H1 (cell line): ENCODE measurements at regions not wholly inside any gene's neighbourhood (a gene's known extent, or its start where the extent isn't known, plus 50 kb on each side); places are given as distances from the start of the nearest gene placed in this dataset.
A peak's percentile ranks its signal among the peaks of the same experiment; 100 is the strongest.

ENCODE experiments used
- CTCF ChIA-PET: fragments of 300-600 bp; sonication (Branson Sonifier 250); formaldehyde crosslinking; loops from one replicate; lab custom pipeline; 2021; ENCODE audit not compliant: partially characterized antibody; lab: Charles Lee
- POLR2A ChIA-PET: fragments of 300-600 bp; sonication (Branson Sonifier 250); formaldehyde crosslinking; loops from one replicate; lab custom pipeline; 2021; ENCODE audit warnings: inconsistent platforms; ENCODE audit not compliant: partially characterized antibody; lab: Charles Lee
- DNase-seq, 2 experiments: peaks; one replicate each; pipeline versions ENCODE4 v3.0.0 to v3.0.0-alpha.2; 2010 to 2022; ENCODE audit warnings: low spot score in 2 of 2, low read depth in 1 of 2, mixed read lengths in 1 of 2
- FAIRE-seq: peaks from 2 replicates; lab custom pipeline; 2011; peaks lifted over from hg19 to GRCh38; lab: Jason Lieb, UNC
- H2AFZ ChIP-seq: 2 replicates; pipeline ENCODE4 v1.8.1; 2012; ENCODE audit warnings: low read length, inconsistent platforms
- H2AK5ac ChIP-seq: 2 replicates; pipeline ENCODE4 v1.6.1; 2013; ENCODE audit warnings: low read depth, low read length
- H2BK120ac ChIP-seq: replicated peaks from 2 replicates; pipeline ENCODE3; 2013; ENCODE audit warnings: low read depth, low read length, inconsistent platforms
- H2BK12ac ChIP-seq: 2 replicates; pipeline ENCODE4 v1.6.1; 2013; ENCODE audit warnings: low read depth, low read length
- H2BK15ac ChIP-seq: 2 replicates; pipeline ENCODE4 v1.6.1; 2013; ENCODE audit warnings: low read length
- H2BK20ac ChIP-seq: 2 replicates; pipeline ENCODE4 v1.6.1; 2013; ENCODE audit warnings: low read length
- H2BK5ac ChIP-seq: 2 replicates; pipeline ENCODE4 v1.6.1; 2013; ENCODE audit warnings: low read depth, low read length
- H3K14ac ChIP-seq: 2 replicates; pipeline ENCODE4 v1.6.1; 2013; ENCODE audit warnings: inconsistent platforms; ENCODE audit not compliant: insufficient read length
- H3K18ac ChIP-seq: 2 replicates; pipeline ENCODE4 v1.6.1; 2013; ENCODE audit warnings: low read length; ENCODE audit errors: extremely low read depth
- H3K23ac ChIP-seq: 2 replicates; pipeline ENCODE4 v1.6.1; 2013; ENCODE audit warnings: inconsistent platforms; ENCODE audit not compliant: insufficient read length
- H3K23me2 ChIP-seq: 2 replicates; pipeline ENCODE4 v1.6.1; 2013; ENCODE audit warnings: low read depth, low read length
- H3K27ac ChIP-seq: 2 replicates; pipeline ENCODE4 v1.6.1; 2011; ENCODE audit warnings: low read depth, low read length, inconsistent platforms
- H3K27me3 ChIP-seq, 4 experiments: replicated peaks in 1 of 4; 1 replicate in 1 of 4; 2 replicates in 3 of 4; pipeline versions ENCODE4 v1.6.1 to v1.8.1; 2011 to 2013; ENCODE audit warnings: low read length in 3 of 4, mild to moderate bottlenecking in 3 of 4, inconsistent platforms in 2 of 4, mixed read lengths in 2 of 4, moderate library complexity in 1 of 4; ENCODE audit not compliant: control insufficient read depth in 3 of 4, insufficient read depth in 3 of 4; ENCODE audit errors: extremely low read depth in 1 of 4
- H3K36me3 ChIP-seq, 4 experiments: 2 replicates each; pipeline versions ENCODE4 v1.6.1 to v1.8.1; 2011 to 2013; ENCODE audit warnings: mild to moderate bottlenecking in 4 of 4, low read length in 3 of 4, moderate library complexity in 2 of 4, control low read depth in 1 of 4, inconsistent platforms in 1 of 4; ENCODE audit not compliant: insufficient read depth in 4 of 4, control insufficient read depth in 2 of 4
- H3K4ac ChIP-seq: replicated peaks from 2 replicates; pipeline ENCODE3; 2013; ENCODE audit warnings: low read length, low read depth, mixed read lengths, inconsistent platforms; ENCODE audit not compliant: insufficient read length
- H3K4me1 ChIP-seq, 4 experiments: replicated peaks in 1 of 4; 1 replicate in 1 of 4; 2 replicates in 3 of 4; pipeline versions ENCODE4 v1.6.1 to v1.8.1; 2011 to 2013; ENCODE audit warnings: low read length in 3 of 4, inconsistent platforms in 2 of 4, mixed read lengths in 1 of 4; ENCODE audit not compliant: insufficient read depth in 4 of 4, control insufficient read depth in 3 of 4
- H3K4me2 ChIP-seq, 2 experiments: 2 replicates each; pipeline versions ENCODE4 v1.6.1 to v1.8.1; 2011 to 2013; ENCODE audit warnings: low read depth in 2 of 2, low read length in 2 of 2, control low read depth in 1 of 2, inconsistent platforms in 1 of 2, mild to moderate bottlenecking in 1 of 2; ENCODE audit not compliant: insufficient read depth in 1 of 2
- H3K4me3 ChIP-seq, 4 experiments: fragments of 200-600, 300-600 bp in 1 of 4; sonication (generic), shearing (Covaris generic), sonication (Bioruptor Twin) in 1 of 4; 2 replicates each; pipeline versions ENCODE4 v1.5.1 to v1.8.1; 2011 to 2016; ENCODE audit warnings: low read length in 4 of 4, low read depth in 3 of 4, control low read depth in 2 of 4, inconsistent platforms in 2 of 4, mild to moderate bottlenecking in 2 of 4, mixed read lengths in 1 of 4, moderate library complexity in 1 of 4; ENCODE audit not compliant: insufficient read depth in 2 of 4; ENCODE audit errors: extremely low read depth in 1 of 4
- H3K56ac ChIP-seq: replicated peaks from 2 replicates; pipeline ENCODE3; 2013; ENCODE audit warnings: low read depth, mild to moderate bottlenecking, mixed read lengths, low read length, inconsistent platforms; ENCODE audit not compliant: insufficient read length
- H3K79me1 ChIP-seq: 2 replicates; pipeline ENCODE4 v1.6.1; 2013; ENCODE audit warnings: low read depth, low read length, control low read depth
- H3K79me2 ChIP-seq, 2 experiments: 2 replicates each; pipeline versions ENCODE4 v1.6.1 to v1.8.1; 2012 to 2013; ENCODE audit warnings: low read length in 2 of 2, mild to moderate bottlenecking in 2 of 2, inconsistent platforms in 1 of 2; ENCODE audit not compliant: insufficient read depth in 2 of 2, control insufficient read depth in 1 of 2
- H3K9ac ChIP-seq, 4 experiments: replicated peaks in 1 of 4; 1 replicate in 1 of 4; 2 replicates in 3 of 4; pipeline versions ENCODE4 v1.6.1 to v1.8.1; 2011 to 2013; ENCODE audit warnings: low read depth in 3 of 4, low read length in 3 of 4, control low read depth in 2 of 4, mild to moderate bottlenecking in 2 of 4, moderate library complexity in 2 of 4, inconsistent platforms in 1 of 4; ENCODE audit errors: extremely low read depth in 1 of 4
- H3K9me3 ChIP-seq, 2 experiments: 2 replicates each; pipeline versions ENCODE4 v1.6.1 to v1.8.1; 2012 to 2013; ENCODE audit warnings: mild to moderate bottlenecking in 2 of 2, moderate library complexity in 2 of 2, control low read depth in 1 of 2, inconsistent platforms in 1 of 2, low read depth in 1 of 2, low read length in 1 of 2, mixed read lengths in 1 of 2; ENCODE audit not compliant: insufficient read depth in 2 of 2
- H4K20me1 ChIP-seq, 2 experiments: replicated peaks in 1 of 2; 2 replicates each; pipeline versions ENCODE3 to v1.8.1; 2011 to 2013; ENCODE audit warnings: inconsistent platforms in 2 of 2, low read length in 2 of 2, mild to moderate bottlenecking in 1 of 2; ENCODE audit not compliant: insufficient read depth in 2 of 2, control insufficient read depth in 1 of 2
- H4K5ac ChIP-seq: 2 replicates; pipeline ENCODE4 v1.6.1; 2013; ENCODE audit warnings: low read length, low read depth, mixed read lengths, inconsistent platforms; ENCODE audit not compliant: insufficient read length
- H4K8ac ChIP-seq: 2 replicates; pipeline ENCODE4 v1.8.0; 2013; ENCODE audit warnings: mild to moderate bottlenecking, moderate library complexity, low read length, inconsistent platforms; ENCODE audit not compliant: insufficient read depth; ENCODE audit errors: extremely low read depth
- H4K91ac ChIP-seq: replicated peaks from 2 replicates; pipeline ENCODE3; 2013; ENCODE audit warnings: low read length, mixed read lengths, inconsistent platforms; ENCODE audit not compliant: insufficient read length
- BACH1 ChIP-seq: IDR thresholded peaks from 2 replicates; pipeline ENCODE4 v1.6.1; 2012; ENCODE audit warnings: low read length, improper control_type of control experiment
- CBX8 ChIP-seq: fragments of 300-800, 300-1000 bp; sonication (generic); IDR thresholded peaks from 2 replicates; pipeline ENCODE4 v1.7.1; 2016; ENCODE audit warnings: low read depth, low read length, borderline replicate concordance
- CHD1 ChIP-seq: IDR thresholded peaks from 2 replicates; pipeline ENCODE4 v1.6.1; 2012; ENCODE audit warnings: low read depth, low read length, improper control_type of control experiment
- CHD2 ChIP-seq: IDR thresholded peaks from 2 replicates; pipeline ENCODE4 v1.6.1; 2012; ENCODE audit warnings: low read length, improper control_type of control experiment
- EGR1 ChIP-seq: IDR thresholded peaks from 2 replicates; pipeline ENCODE4 v1.6.1; 2011; ENCODE audit warnings: low read depth, low read length, borderline replicate concordance
- EZH2 ChIP-seq: fragments of 200-600 bp; sonication (generic); IDR thresholded peaks from 2 replicates; pipeline ENCODE4 v1.7.1; 2012; ENCODE audit warnings: low read depth, mild to moderate bottlenecking, moderate library complexity, low read length, inconsistent platforms; ENCODE audit not compliant: severe bottlenecking
- FOSL1 ChIP-seq: IDR thresholded peaks from 2 replicates; pipeline ENCODE4 v1.6.1; 2011; ENCODE audit warnings: mild to moderate bottlenecking, low read depth, low read length, moderate library complexity; ENCODE audit not compliant: insufficient read depth
- JUND ChIP-seq: IDR thresholded peaks from 2 replicates; pipeline ENCODE4 v1.6.1; 2011; ENCODE audit warnings: mild to moderate bottlenecking, improper control_type of control experiment, low read length
- RFX5 ChIP-seq: IDR thresholded peaks from 2 replicates; pipeline ENCODE4 v1.6.1; 2011; ENCODE audit warnings: low read depth, low read length, improper control_type of control experiment, borderline replicate concordance
- RXRA ChIP-seq: IDR thresholded peaks from 2 replicates; pipeline ENCODE4 v1.6.1; 2011; ENCODE audit warnings: low read depth, mild to moderate bottlenecking, low read length, moderate library complexity; ENCODE audit not compliant: insufficient read depth
- SAP30 ChIP-seq: fragments of 300-600 bp; sonication (generic); IDR thresholded peaks from 2 replicates; pipeline ENCODE4 v1.7.1; 2012; ENCODE audit warnings: low read length, moderate library complexity, mild to moderate bottlenecking, inconsistent platforms; ENCODE audit not compliant: insufficient read depth, insufficient replicate concordance
- SIRT6 ChIP-seq: IDR thresholded peaks from one replicate; pipeline ENCODE4 v1.7.1; 2012; ENCODE audit warnings: low read length, inconsistent platforms
- SIX5 ChIP-seq: IDR thresholded peaks from 2 replicates; pipeline ENCODE4 v1.6.1; 2011; ENCODE audit warnings: mild to moderate bottlenecking, low read depth, low read length
- SP4 ChIP-seq: IDR thresholded peaks from 2 replicates; pipeline ENCODE4 v1.6.1; 2012; ENCODE audit warnings: low read length, inconsistent platforms
- SUZ12 ChIP-seq: fragments of 200-600 bp; sonication (generic); IDR thresholded peaks from 2 replicates; pipeline ENCODE4 v1.6.1; 2012; ENCODE audit warnings: mild to moderate bottlenecking, inconsistent platforms, low read length, moderate library complexity, mixed read lengths
- TBP ChIP-seq: IDR thresholded peaks from 2 replicates; pipeline ENCODE4 v1.6.1; 2011; ENCODE audit warnings: low read depth, low read length, improper control_type of control experiment
- WGBS, 2 experiments: shearing (Covaris generic) in 1 of 2; methylation state at CpG; one replicate each; pipeline versions ENCODE4 v1.1.6 to v1.1.7; 2013 to 2015; ENCODE audit warnings: low lambda C conversion rate in 2 of 2, mixed read lengths in 2 of 2, inconsistent platforms in 1 of 2, low coverage in 1 of 2, missing lambda C conversion rate in 1 of 2; ENCODE audit not compliant: insufficient replicate concordance in 2 of 2, insufficient coverage in 1 of 2, insufficient read length in 1 of 2; ENCODE audit errors: extremely low coverage in 1 of 2, missing lambda C conversion rate in 1 of 2; 5-methylcytosine and 5-hydroxymethylcytosine counted together

- FAIRE-seq (no peak), DNase-seq (no peak)
- H4K8ac ChIP-seq, result peak overlapping the region; percentile 14; the same call in 1 of the 2 replicates
- H2BK5ac ChIP-seq, result no peak overlapping the region
- H2BK15ac ChIP-seq, result no peak overlapping the region
- 80% methylated on average over 2 of the region's 2 CpGs; no CpG with 5 or more reads in 1 of the 2 experiments for WGBS, 2 experiments
- no peaks in the 10 kb centered on the region for H3K79me2 ChIP-seq
- no peak overlapping the region for H2BK120ac ChIP-seq
- no peak overlapping the region for H2BK12ac ChIP-seq
- H3K56ac ChIP-seq, result no peak overlapping the region
- H3K4ac ChIP-seq, result no peak overlapping the region
- no peak overlapping the region for H3K27ac ChIP-seq
- no peak overlapping the region for H4K91ac ChIP-seq
- no peak overlapping the region for H3K9ac ChIP-seq
- 0 out of 2 replicates have a peak overlapping the region, but pooled peaks have one; percentile 40 for H2AFZ ChIP-seq
- H3K4me3 ChIP-seq, result no peak overlapping the region
- no peaks in the 10 kb centered on the region for H3K36me3 ChIP-seq
- H3K23me2 ChIP-seq, result no peaks in the 10 kb centered on the region
- H3K27me3 ChIP-seq, result no peaks in the 10 kb centered on the region
- ChIA-PET CTCF (interaction anchor here (1.3 kb wide), 1 partner anchor 10 kb away, joined by 5 read pairs; no protein-coding TSS in a partner anchor), POLR2A (no interaction called here)
- H3K23ac ChIP-seq, result no peak overlapping the region
- H3K18ac ChIP-seq, result no peak overlapping the region
- no peak overlapping the region for H4K5ac ChIP-seq
- no peaks in the 10 kb centered on the region for H3K9me3 ChIP-seq
- no peak overlapping the region for H3K14ac ChIP-seq
- H2AK5ac ChIP-seq, result no peak overlapping the region; the same call in 1 of the 2 replicates
- H3K4me1 ChIP-seq, result no peaks in the 10 kb centered on the region; a peak in 2 of 7 replicates
- no peaks in the 10 kb centered on the region for H3K79me1 ChIP-seq
- no peak overlapping the region for H3K4me2 ChIP-seq
- H2BK20ac ChIP-seq, result no peak overlapping the region
- no peaks in the 10 kb centered on the region for H4K20me1 ChIP-seq
- no peak for TF ChIP-seq SAP30
- no peak for TF ChIP-seq BACH1
- TF ChIP-seq SP4, result no peak
- no peak for TF ChIP-seq FOSL1
- no peak for TF ChIP-seq EGR1
- no peak for TF ChIP-seq RXRA
- TF ChIP-seq RFX5, result no peak
- TF ChIP-seq SIX5, result no peak
- no peak for TF ChIP-seq JUND
- TF ChIP-seq EZH2, result no peak
- no peak for TF ChIP-seq CBX8
- TF ChIP-seq CHD1, result no peak
- TF ChIP-seq CHD2, result no peak
- no peak for TF ChIP-seq SIRT6
- no peak for TF ChIP-seq SUZ12
- TF ChIP-seq TBP, result no peak
These were observed 94.8 kb upstream of the SPATA31C2 start for GRCh38 chr9:88233091-88233490.
